ENCODE measurements at regions not wholly inside any gene's neighbourhood (a gene's known extent, or its start where the extent isn't known, plus 50 kb on each side); places are given as distances from the start of the nearest gene placed in this dataset.

DNA sequence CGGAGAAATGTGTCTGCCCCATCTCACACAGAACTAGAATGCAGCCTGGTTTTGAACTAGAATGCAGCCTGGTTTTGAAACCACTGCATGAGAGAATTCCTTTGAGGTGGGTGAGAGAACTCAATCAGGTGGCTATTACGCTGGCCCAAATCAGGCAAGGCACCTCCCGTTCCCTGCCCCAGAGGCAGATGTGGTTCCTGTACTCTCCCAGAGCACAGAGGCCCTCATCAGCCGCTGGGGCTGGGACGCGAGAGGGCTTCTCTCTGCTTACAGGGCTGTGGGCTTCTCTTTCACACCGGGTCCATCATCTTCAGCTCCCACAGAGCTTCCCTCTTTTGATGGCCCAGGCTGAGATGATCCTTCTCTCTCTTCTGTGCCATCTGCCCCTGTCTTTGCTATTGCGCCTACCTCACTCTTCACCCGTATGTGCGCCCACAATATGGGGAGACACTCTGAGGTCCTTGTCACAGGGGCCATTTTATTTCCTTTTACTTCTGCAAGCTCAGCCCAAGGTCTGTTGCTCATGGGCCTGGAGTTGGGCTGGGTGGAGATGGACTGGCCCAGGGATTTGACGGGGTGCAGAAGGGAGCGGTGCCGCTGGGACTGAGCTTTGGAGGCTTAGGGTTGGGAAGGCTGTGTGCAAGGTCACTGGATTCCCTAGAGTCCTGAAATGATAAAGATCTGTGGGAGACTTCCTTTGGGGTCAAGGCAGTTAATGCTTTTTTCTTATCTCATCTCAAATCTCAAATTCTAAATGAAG, 84.4 kb upstream of the HS6ST1 start:
- TF ChIP-seq, protein P1, sequence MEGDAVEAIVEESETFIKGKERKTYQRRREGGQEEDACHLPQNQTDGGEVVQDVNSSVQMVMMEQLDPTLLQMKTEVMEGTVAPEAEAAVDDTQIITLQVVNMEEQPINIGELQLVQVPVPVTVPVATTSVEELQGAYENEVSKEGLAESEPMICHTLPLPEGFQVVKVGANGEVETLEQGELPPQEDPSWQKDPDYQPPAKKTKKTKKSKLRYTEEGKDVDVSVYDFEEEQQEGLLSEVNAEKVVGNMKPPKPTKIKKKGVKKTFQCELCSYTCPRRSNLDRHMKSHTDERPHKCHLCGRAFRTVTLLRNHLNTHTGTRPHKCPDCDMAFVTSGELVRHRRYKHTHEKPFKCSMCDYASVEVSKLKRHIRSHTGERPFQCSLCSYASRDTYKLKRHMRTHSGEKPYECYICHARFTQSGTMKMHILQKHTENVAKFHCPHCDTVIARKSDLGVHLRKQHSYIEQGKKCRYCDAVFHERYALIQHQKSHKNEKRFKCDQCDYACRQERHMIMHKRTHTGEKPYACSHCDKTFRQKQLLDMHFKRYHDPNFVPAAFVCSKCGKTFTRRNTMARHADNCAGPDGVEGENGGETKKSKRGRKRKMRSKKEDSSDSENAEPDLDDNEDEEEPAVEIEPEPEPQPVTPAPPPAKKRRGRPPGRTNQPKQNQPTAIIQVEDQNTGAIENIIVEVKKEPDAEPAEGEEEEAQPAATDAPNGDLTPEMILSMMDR (IDR thresholded peaks at IDR 0.05; ENCODE audit: insufficient read depth, low read depth, low read length): no peak
- H3K4me3 ChIP-seq (ENCODE audit: low read depth, low read length): no peak overlapping the region
- no peak for DNase-seq (ENCODE audit: low read depth)

DNA sequence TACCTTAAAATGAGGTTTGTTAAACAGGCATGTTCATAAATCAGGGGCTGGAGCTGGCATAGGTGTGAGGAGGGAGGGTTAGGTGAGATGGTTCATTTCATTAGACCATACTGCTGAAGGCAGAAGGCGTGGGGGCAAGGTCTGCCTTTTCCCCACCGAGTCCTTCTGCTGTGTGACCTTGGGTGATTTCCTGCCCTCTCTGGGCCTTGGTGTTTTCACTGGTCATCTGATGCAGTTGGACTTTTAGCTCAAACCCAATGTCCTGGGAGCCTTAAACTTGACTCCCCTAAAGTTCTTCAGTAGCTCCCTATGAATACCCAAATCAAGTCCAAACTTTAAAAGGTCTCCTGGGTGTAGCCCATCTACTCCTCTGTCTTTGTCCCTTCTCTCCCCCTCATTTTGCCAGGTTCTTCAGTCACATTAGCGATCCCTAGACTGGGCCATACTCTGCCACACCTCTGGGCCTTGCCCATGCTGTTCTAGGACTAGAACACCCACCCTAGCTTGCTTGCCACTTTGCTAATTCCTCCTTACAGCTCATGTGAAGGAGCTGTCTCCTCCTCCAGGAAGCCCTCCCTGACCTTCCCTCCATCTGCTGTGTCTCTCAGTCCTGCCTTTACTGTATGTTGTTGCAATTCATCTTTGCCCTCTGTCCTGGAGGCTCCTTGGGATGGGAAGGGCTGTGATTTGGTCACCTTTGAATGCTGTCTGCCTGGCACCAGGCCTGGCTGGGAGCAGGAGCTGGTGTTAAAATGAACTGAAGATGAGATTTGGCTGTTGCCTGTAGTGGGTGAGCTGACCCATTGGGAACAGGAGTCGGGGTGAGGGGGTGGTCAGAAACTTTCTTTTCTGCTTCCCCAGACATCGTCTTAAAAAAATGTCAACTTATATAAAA, 85.4 kb upstream of the HS6ST1 start:
- TF ChIP-seq, protein P1 (IDR thresholded peaks at IDR 0.05; ENCODE audit: insufficient read depth, low read depth, low read length): no peak
- no peak for DNase-seq (ENCODE audit: low read depth)

DNA sequence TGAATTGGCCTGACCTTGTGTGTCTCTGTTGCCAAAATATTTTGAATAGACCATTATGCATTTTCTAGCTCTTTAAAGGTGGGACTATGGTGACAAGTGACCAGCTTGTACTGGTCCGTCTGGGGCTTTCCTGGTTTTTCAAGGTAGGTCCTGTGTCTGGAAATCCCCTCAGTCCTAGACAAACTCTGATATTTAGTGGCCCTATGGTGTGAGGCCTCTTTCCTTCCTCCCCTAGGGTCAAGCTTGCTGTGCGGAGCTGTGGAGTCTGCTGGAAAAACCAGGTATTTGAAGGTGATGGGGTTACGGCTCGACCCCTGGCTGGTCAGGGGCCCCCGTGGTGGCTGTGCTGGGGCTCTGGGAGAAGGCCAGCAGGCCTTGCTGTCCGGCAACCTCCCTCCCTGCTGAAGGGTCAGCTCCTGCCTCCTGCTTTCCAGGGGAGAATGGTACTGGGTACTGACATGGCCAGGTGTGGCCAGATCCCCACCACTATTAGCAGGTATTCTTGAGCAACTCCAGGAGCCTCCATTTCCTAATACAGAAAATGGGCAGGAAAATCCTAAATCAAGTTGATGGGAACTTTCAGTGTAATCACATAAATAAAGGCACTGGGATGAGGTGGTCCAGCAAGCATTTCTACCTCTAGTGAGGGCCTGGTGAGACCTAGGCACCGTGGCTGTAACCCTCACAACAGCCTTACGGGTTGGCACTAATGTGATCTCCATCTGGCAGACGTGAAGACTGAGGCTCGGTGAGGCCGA, 86.2 kb upstream of the HS6ST1 start:
- H3K4me3 ChIP-seq (ENCODE audit: low read depth, low read length): no peak overlapping the region
- DNase-seq (ENCODE audit: low read depth): no peak

More for the DNA sequence above, 85.4 kb upstream of the HS6ST1 start:
- H3K4me3 ChIP-seq (ENCODE audit: low read depth, low read length): no peak overlapping the region

DNA sequence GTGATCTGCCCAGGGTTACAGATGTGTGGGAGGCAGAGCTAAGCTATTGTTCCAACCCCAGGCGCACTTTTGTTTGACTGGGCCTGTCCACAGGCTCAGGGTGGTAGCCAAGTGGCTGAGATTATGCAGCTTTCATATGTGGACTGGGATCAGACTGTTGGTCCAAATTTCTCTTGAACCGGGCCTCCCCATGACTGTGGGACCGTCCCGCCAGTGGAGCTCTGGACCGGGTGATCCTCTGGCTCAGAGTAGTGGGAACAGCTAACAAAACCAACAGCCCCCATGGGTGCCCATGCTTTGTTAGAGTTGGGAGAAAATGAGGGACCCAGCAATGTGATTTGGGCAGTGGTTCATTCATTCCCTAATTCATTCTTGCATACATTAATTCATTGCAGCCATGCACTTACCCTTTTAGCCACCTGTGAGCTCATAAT, 86.8 kb upstream of the HS6ST1 start:
- no peak for DNase-seq (ENCODE audit: low read depth)
- H3K4me3 ChIP-seq (ENCODE audit: low read depth, low read length): no peak overlapping the region
- TF ChIP-seq, protein P1 (IDR thresholded peaks at IDR 0.05; ENCODE audit: insufficient read depth, low read depth, low read length): no peak

More for the DNA sequence above, 86.2 kb upstream of the HS6ST1 start:
- TF ChIP-seq, protein P1 (IDR thresholded peaks at IDR 0.05; ENCODE audit: insufficient read depth, low read depth, low read length): no peak

DNA sequence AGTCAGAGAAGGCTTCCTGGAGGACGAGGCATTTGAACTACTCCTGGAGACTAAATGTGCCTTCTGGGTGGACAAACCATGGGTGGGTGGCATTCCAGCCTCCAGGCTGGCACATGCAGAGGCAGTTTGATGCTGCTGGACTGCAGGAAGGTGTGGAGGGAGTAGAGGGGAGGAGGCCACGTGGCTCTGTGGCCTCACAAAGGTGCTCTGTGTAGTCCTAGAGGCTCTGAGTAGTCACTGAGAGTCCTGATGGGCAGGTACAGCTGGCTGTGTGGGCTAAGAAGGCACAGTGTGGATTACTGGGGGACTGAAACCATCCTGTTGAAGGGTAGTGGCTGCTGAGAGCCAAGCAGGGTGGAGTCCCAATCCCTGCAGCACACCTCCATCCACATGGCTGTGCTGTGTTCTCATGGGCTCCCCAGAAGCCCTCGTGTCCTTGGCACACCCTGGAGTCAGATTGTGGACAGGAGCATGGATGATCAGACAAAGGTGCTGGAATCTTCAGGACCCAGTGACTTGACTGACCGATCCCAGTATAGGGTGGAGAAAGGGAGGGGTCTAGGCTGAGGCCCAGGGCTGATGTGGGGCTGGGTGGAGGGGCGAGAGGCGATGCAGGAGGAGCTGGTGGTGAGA, 87.4 kb upstream of the HS6ST1 start:
- H3K4me3 ChIP-seq (ENCODE audit: low read depth, low read length): no peak overlapping the region
- no peak for DNase-seq (ENCODE audit: low read depth)
- TF ChIP-seq, protein P1 (IDR thresholded peaks at IDR 0.05; ENCODE audit: insufficient read depth, low read depth, low read length): no peak

All from fibroblast of villous mesenchyme (primary cell).